H1 (cell line): ENCODE measurements at regions not wholly inside any gene's neighbourhood (a gene's known extent, or its start where the extent isn't known, plus 50 kb on each side); places are given as distances from the start of the nearest gene placed in this dataset.

Source experiments
- CBX5 ChIP-seq: fragments of 300-800, 300-1000 bp; sonication (generic); IDR thresholded peaks from 2 replicates; pipeline ENCODE4 v1.7.1; 2016; ENCODE audit warnings: antibody characterized with exemption, low read length, low read depth
- EZH2 ChIP-seq: fragments of 200-600 bp; sonication (generic); IDR thresholded peaks from 2 replicates; pipeline ENCODE4 v1.7.1; 2012; ENCODE audit warnings: low read depth, mild to moderate bottlenecking, moderate library complexity, low read length, inconsistent platforms; ENCODE audit not compliant: severe bottlenecking
- RAD21 ChIP-seq, 2 experiments: IDR thresholded peaks in 1 of 2; conservative IDR thresholded peaks in 1 of 2; 2 replicates each; pipeline ENCODE4 v1.6.1; 2011; ENCODE audit warnings: low read depth in 2 of 2, low read length in 2 of 2, improper control_type of control experiment in 1 of 2, inconsistent platforms in 1 of 2, mild to moderate bottlenecking in 1 of 2, moderate library complexity in 1 of 2
- SIX5 ChIP-seq: IDR thresholded peaks from 2 replicates; pipeline ENCODE4 v1.6.1; 2011; ENCODE audit warnings: mild to moderate bottlenecking, low read depth, low read length
- SP4 ChIP-seq: IDR thresholded peaks from 2 replicates; pipeline ENCODE4 v1.6.1; 2012; ENCODE audit warnings: low read length, inconsistent platforms

- TF ChIP-seq EZH2 = no peak
- TF ChIP-seq RAD21 (IDR thresholded peaks at IDR 0.05 in 1 of 2, conservative IDR thresholded peaks at IDR 0.05 in 1 of 2; ENCODE audit: low read depth in 2 of 2, low read length in 2 of 2) = no peak
- TF ChIP-seq SP4 = no peak
- no peak for TF ChIP-seq SIX5
- no peak for TF ChIP-seq CBX5
These were observed 54.9 kb upstream of the NAMPT start (continued) for GRCh38 chr7:106339513-106340246.
